Karpas-422 (cell line): ENCODE measurements at regions not wholly inside any gene's neighbourhood (a gene's known extent, or its start where the extent isn't known, plus 50 kb on each side); places are given as distances from the start of the nearest gene placed in this dataset.

Experiments
- DNase-seq: peaks from one replicate; pipeline ENCODE4 v3.0.0-alpha.2; 2015
- H2AFZ ChIP-seq: fragments of 200-600 bp; sonication (generic); 2 replicates; pipeline ENCODE4 v1.6.1; 2014; ENCODE audit warnings: antibody characterized with exemption, low read length, mixed read lengths
- H3K27ac ChIP-seq: fragments of 200-600 bp; sonication (generic); 2 replicates; pipeline ENCODE4 v1.5.1; 2014; ENCODE audit warnings: mild to moderate bottlenecking, low read length, moderate library complexity
- H3K27me3 ChIP-seq: fragments of 200-600 bp; sonication (generic); 2 replicates; pipeline ENCODE4 v1.6.1; 2014; ENCODE audit warnings: low read length, mixed read lengths
- H3K36me3 ChIP-seq: fragments of 200-600 bp; sonication (generic); 2 replicates; pipeline ENCODE4 v1.6.1; 2014; ENCODE audit warnings: low read length, mixed read lengths; ENCODE audit not compliant: insufficient read depth
- H3K4me1 ChIP-seq: fragments of 200-600 bp; sonication (generic); 2 replicates; pipeline ENCODE4 v1.6.1; 2014; ENCODE audit warnings: mild to moderate bottlenecking, low read length, mixed read lengths
- H3K4me2 ChIP-seq: fragments of 200-600 bp; sonication (generic); 2 replicates; pipeline ENCODE4 v1.6.1; 2014; ENCODE audit warnings: low read length, low read depth, mild to moderate bottlenecking; ENCODE audit not compliant: poor library complexity, severe bottlenecking
- H3K4me3 ChIP-seq: fragments of 200-600 bp; sonication (generic); 2 replicates; pipeline ENCODE4 v1.5.1; 2014; ENCODE audit warnings: mild to moderate bottlenecking, antibody characterized with exemption, low read length, mixed read lengths
- H3K79me2 ChIP-seq: fragments of 200-600 bp; sonication (generic); 2 replicates; pipeline ENCODE4 v1.6.1; 2014; ENCODE audit warnings: mild to moderate bottlenecking, low read length, mixed read lengths
- H3K9ac ChIP-seq: fragments of 200-600 bp; sonication (generic); 2 replicates; pipeline ENCODE4 v1.6.0; 2014; ENCODE audit warnings: low read length
- H3K9me2 ChIP-seq: fragments of 200-600 bp; sonication (generic), shearing (Covaris generic); replicated peaks from 2 replicates; pipeline ENCODE4 v1.6.0; 2014; ENCODE audit warnings: mild to moderate bottlenecking, low read length, moderate library complexity; ENCODE audit not compliant: insufficient read depth
- H3K9me3 ChIP-seq: fragments of 300-700, 200-600 bp; sonication (generic); 2 replicates; pipeline ENCODE4 v1.6.1; 2014; ENCODE audit warnings: low read length, mixed read lengths
- H4K20me1 ChIP-seq: fragments of 200-600 bp; sonication (generic); 2 replicates; pipeline ENCODE4 v1.6.1; 2014; ENCODE audit warnings: mild to moderate bottlenecking, antibody characterized with exemption, low read length, low read depth; ENCODE audit not compliant: insufficient read depth

- Histone ChIP-seq H3K9me2 (no peaks in the 10 kb centered on the region), H3K9ac (no peak overlapping the region), H3K4me1 (no peaks in the 10 kb centered on the region), H3K27ac (no peak overlapping the region), H3K4me3 (no peak overlapping the region), H3K79me2 (no peaks in the 10 kb centered on the region), H3K27me3 (no peaks in the 10 kb centered on the region), H2AFZ (no peak overlapping the region), H3K9me3 (no peaks in the 10 kb centered on the region), H3K36me3 (no peaks in the 10 kb centered on the region), H4K20me1 (no peaks in the 10 kb centered on the region), H3K4me2 (no peak overlapping the region)
- no peak for DNase-seq
Measured at GRCh38 chr17:73875346-73875745, 231.1 kb upstream of the SDK2 start.

- no peak overlapping the region for H3K27ac ChIP-seq
- no peak overlapping the region for H3K4me2 ChIP-seq
- DNase-seq = no peak
- H4K20me1 ChIP-seq = no peaks in the 10 kb centered on the region
- no peak overlapping the region for H2AFZ ChIP-seq
- H3K9me2 ChIP-seq = no peaks in the 10 kb centered on the region
- no peaks in the 10 kb centered on the region for H3K27me3 ChIP-seq
- H3K9ac ChIP-seq = no peak overlapping the region
- no peaks in the 10 kb centered on the region for H3K36me3 ChIP-seq
- no peaks in the 10 kb centered on the region for H3K4me1 ChIP-seq
- no peaks in the 10 kb centered on the region for H3K79me2 ChIP-seq
- no peak overlapping the region for H3K4me3 ChIP-seq
- no peaks in the 10 kb centered on the region for H3K9me3 ChIP-seq
Measured at GRCh38 chr17:73877962-73878361, 233.7 kb upstream of the SDK2 start.

- Histone ChIP-seq H3K9me2 (no peaks in the 10 kb centered on the region), H3K4me2 (no peak overlapping the region), H3K9me3 (no peaks in the 10 kb centered on the region), H2AFZ (no peak overlapping the region), H3K79me2 (no peaks in the 10 kb centered on the region), H3K27me3 (no peaks in the 10 kb centered on the region), H4K20me1 (no peaks in the 10 kb centered on the region), H3K27ac (no peak overlapping the region), H3K4me3 (no peak overlapping the region), H3K4me1 (no peaks in the 10 kb centered on the region), H3K9ac (no peak overlapping the region), H3K36me3 (no peaks in the 10 kb centered on the region)
- no peak for DNase-seq
Measured at GRCh38 chr17:73878923-73879322, 234.7 kb upstream of the SDK2 start.

- no peaks in the 10 kb centered on the region for H4K20me1 ChIP-seq
- no peaks in the 10 kb centered on the region for H3K9me3 ChIP-seq
- H3K79me2 ChIP-seq = no peaks in the 10 kb centered on the region
- no peak overlapping the region for H3K4me3 ChIP-seq
- no peak overlapping the region for H3K4me2 ChIP-seq
- no peak overlapping the region for H2AFZ ChIP-seq
- no peaks in the 10 kb centered on the region for H3K9me2 ChIP-seq
- no peaks in the 10 kb centered on the region for H3K36me3 ChIP-seq
- DNase-seq = no peak
- no peak overlapping the region for H3K9ac ChIP-seq
- H3K27ac ChIP-seq = no peak overlapping the region
- no peaks in the 10 kb centered on the region for H3K4me1 ChIP-seq
- no peaks in the 10 kb centered on the region for H3K27me3 ChIP-seq
Measured at GRCh38 chr17:73879987-73880386, 235.7 kb upstream of the SDK2 start.

GRCh38 chr17:73882590-73882989, 238.3 kb upstream of the SDK2 start:
- Histone ChIP-seq H3K9me2 (no peaks in the 10 kb centered on the region), H4K20me1 (no peaks in the 10 kb centered on the region), H3K27me3 (no peaks in the 10 kb centered on the region), H3K4me2 (no peak overlapping the region), H3K9me3 (no peaks in the 10 kb centered on the region), H3K9ac (no peak overlapping the region), H3K36me3 (no peaks in the 10 kb centered on the region), H3K4me3 (no peak overlapping the region), H3K4me1 (no peaks in the 10 kb centered on the region), H2AFZ (no peak overlapping the region), H3K27ac (no peak overlapping the region), H3K79me2 (no peaks in the 10 kb centered on the region)
- no peak for DNase-seq

GRCh38 chr17:73883175-73883574, 238.9 kb upstream of the SDK2 start:
- Histone ChIP-seq H3K36me3 (no peaks in the 10 kb centered on the region), H3K4me3 (no peak overlapping the region), H3K27ac (no peak overlapping the region), H3K9me2 (no peaks in the 10 kb centered on the region), H4K20me1 (no peaks in the 10 kb centered on the region), H3K4me2 (no peak overlapping the region), H3K4me1 (no peaks in the 10 kb centered on the region), H3K9ac (no peak overlapping the region), H3K27me3 (no peaks in the 10 kb centered on the region), H2AFZ (no peak overlapping the region), H3K79me2 (no peaks in the 10 kb centered on the region), H3K9me3 (no peaks in the 10 kb centered on the region)
- DNase-seq = no peak

- no peak for DNase-seq
- H3K9me3 ChIP-seq = no peaks in the 10 kb centered on the region
- no peak overlapping the region for H2AFZ ChIP-seq
- no peaks in the 10 kb centered on the region for H3K9me2 ChIP-seq
- no peaks in the 10 kb centered on the region for H3K79me2 ChIP-seq
- H3K4me2 ChIP-seq = no peak overlapping the region
- no peaks in the 10 kb centered on the region for H3K27me3 ChIP-seq
- no peak overlapping the region for H3K4me3 ChIP-seq
- H3K27ac ChIP-seq = no peak overlapping the region
- H3K4me1 ChIP-seq = no peaks in the 10 kb centered on the region
- no peaks in the 10 kb centered on the region for H3K36me3 ChIP-seq
- H4K20me1 ChIP-seq = no peaks in the 10 kb centered on the region
- H3K9ac ChIP-seq = no peak overlapping the region
Measured at GRCh38 chr17:73887739-73888138, 243.5 kb upstream of the SDK2 start.

- no peaks in the 10 kb centered on the region for H3K36me3 ChIP-seq
- H3K9ac ChIP-seq = no peak overlapping the region
- H3K9me3 ChIP-seq = no peaks in the 10 kb centered on the region
- no peak overlapping the region for H3K4me2 ChIP-seq
- no peaks in the 10 kb centered on the region for H3K27me3 ChIP-seq
- H3K27ac ChIP-seq = no peak overlapping the region
- H3K4me1 ChIP-seq = no peaks in the 10 kb centered on the region
- no peaks in the 10 kb centered on the region for H3K79me2 ChIP-seq
- no peaks in the 10 kb centered on the region for H4K20me1 ChIP-seq
- no peaks in the 10 kb centered on the region for H3K9me2 ChIP-seq
- no peak overlapping the region for H2AFZ ChIP-seq
- no peak for DNase-seq
- H3K4me3 ChIP-seq = no peak overlapping the region
Measured at GRCh38 chr17:73888862-73889261, 244.6 kb upstream of the SDK2 start.

- no peak overlapping the region for H3K9ac ChIP-seq
- H2AFZ ChIP-seq = no peak overlapping the region
- H3K4me3 ChIP-seq = no peak overlapping the region
- no peak for DNase-seq
- no peaks in the 10 kb centered on the region for H3K9me3 ChIP-seq
- no peaks in the 10 kb centered on the region for H4K20me1 ChIP-seq
- H3K36me3 ChIP-seq = no peaks in the 10 kb centered on the region
- no peaks in the 10 kb centered on the region for H3K27me3 ChIP-seq
- no peaks in the 10 kb centered on the region for H3K79me2 ChIP-seq
- H3K4me2 ChIP-seq = no peak overlapping the region
- H3K27ac ChIP-seq = no peak overlapping the region
- H3K9me2 ChIP-seq = no peaks in the 10 kb centered on the region
- H3K4me1 ChIP-seq = no peaks in the 10 kb centered on the region
Measured at GRCh38 chr17:73889439-73889838, 245.2 kb upstream of the SDK2 start.
